ENCODE measurements at regions not wholly inside any gene's neighbourhood (a gene's known extent, or its start where the extent isn't known, plus 50 kb on each side); places are given as distances from the start of the nearest gene placed in this dataset.

- H3K27me3 Mint-ChIP-seq, result no peaks in the 10 kb centered on the region
- no peaks in the 10 kb centered on the region for H3K36me3 Mint-ChIP-seq
- Histone ChIP-seq H3K36me3 (ENCODE audit: control insufficient read depth, insufficient read depth, low read length) (no peaks in the 10 kb centered on the region), H3K4me1 (ENCODE audit: control insufficient read depth, insufficient read depth, low read length, poor library complexity, severe bottlenecking) (no peaks in the 10 kb centered on the region), H3K9me3 (ENCODE audit: control insufficient read depth in 2 of 2, low read length in 2 of 2) (no peaks in the 10 kb centered on the region), H3K27me3 (ENCODE audit: control insufficient read depth, insufficient read depth, low read length) (no peaks in the 10 kb centered on the region), H3K27ac (ENCODE audit: insufficient read depth, low read length, poor library complexity, severe bottlenecking) (no peak overlapping the region), H3K4me3 (ENCODE audit: low read depth, low read length) (no peak overlapping the region)
- H3K4me1 Mint-ChIP-seq, result no peaks in the 10 kb centered on the region
- ATAC-seq (ENCODE audit: low read depth in 2 of 2), result no peak
- H3K9me3 Mint-ChIP-seq, result peaks cover 0 to 5% (median 2%) of the 10 kb centered on the region in 7 donors
- no peak overlapping the region for H3K27ac Mint-ChIP-seq
- DNase-seq, result no peak
- no peak overlapping the region for H3K4me3 Mint-ChIP-seq
These were observed 317.6 kb upstream of the FERMT1 start for GRCh38 chr20:6440443-6440799.

- H3K4me1 ChIP-seq (ENCODE audit: control insufficient read depth, insufficient read depth, low read length, poor library complexity, severe bottlenecking), result no peaks in the 10 kb centered on the region
- no peaks in the 10 kb centered on the region for H3K9me3 ChIP-seq (ENCODE audit: control insufficient read depth in 2 of 2, low read length in 2 of 2)
- Mint-ChIP-seq H3K4me1 (no peaks in the 10 kb centered on the region), H3K9me3 (peaks cover 0 to 5% (median 2%) of the 10 kb centered on the region in 7 donors), H3K27ac (no peak overlapping the region), H3K27me3 (no peaks in the 10 kb centered on the region), H3K36me3 (no peaks in the 10 kb centered on the region), H3K4me3 (no peak overlapping the region)
- no peak for DNase-seq
- no peaks in the 10 kb centered on the region for H3K36me3 ChIP-seq (ENCODE audit: control insufficient read depth, insufficient read depth, low read length)
- no peak overlapping the region for H3K27ac ChIP-seq (ENCODE audit: insufficient read depth, low read length, poor library complexity, severe bottlenecking)
- H3K27me3 ChIP-seq (ENCODE audit: control insufficient read depth, insufficient read depth, low read length), result no peaks in the 10 kb centered on the region
- H3K4me3 ChIP-seq (ENCODE audit: low read depth, low read length), result no peak overlapping the region
- ATAC-seq (ENCODE audit: low read depth in 2 of 2), result no peak
These were observed 317.1 kb upstream of the FERMT1 start for GRCh38 chr20:6439737-6440442.

- no peak overlapping the region for H3K4me3 Mint-ChIP-seq
- ATAC-seq (ENCODE audit: low read depth in 2 of 2), result no peak
- Histone ChIP-seq H3K4me1 (ENCODE audit: control insufficient read depth, insufficient read depth, low read length, poor library complexity, severe bottlenecking) (no peaks in the 10 kb centered on the region), H3K9me3 (ENCODE audit: control insufficient read depth in 2 of 2, low read length in 2 of 2) (no peaks in the 10 kb centered on the region), H3K27me3 (ENCODE audit: control insufficient read depth, insufficient read depth, low read length) (no peaks in the 10 kb centered on the region), H3K27ac (ENCODE audit: insufficient read depth, low read length, poor library complexity, severe bottlenecking) (no peak overlapping the region), H3K4me3 (ENCODE audit: low read depth, low read length) (no peak overlapping the region), H3K36me3 (ENCODE audit: control insufficient read depth, insufficient read depth, low read length) (no peaks in the 10 kb centered on the region)
- no peaks in the 10 kb centered on the region for H3K36me3 Mint-ChIP-seq
- no peak for DNase-seq
- H3K27ac Mint-ChIP-seq, result no peak overlapping the region
- H3K4me1 Mint-ChIP-seq, result no peaks in the 10 kb centered on the region
- peaks cover 0 to 11% (median under 1%) of the 10 kb centered on the region in 7 donors for H3K9me3 Mint-ChIP-seq
- H3K27me3 Mint-ChIP-seq, result no peaks in the 10 kb centered on the region
These were observed 311.3 kb upstream of the FERMT1 start for GRCh38 chr20:6434131-6434530.

- Histone ChIP-seq H3K27me3 (ENCODE audit: control insufficient read depth, insufficient read depth, low read length) (no peaks in the 10 kb centered on the region), H3K4me1 (ENCODE audit: control insufficient read depth, insufficient read depth, low read length, poor library complexity, severe bottlenecking) (no peaks in the 10 kb centered on the region), H3K4me3 (ENCODE audit: low read depth, low read length) (no peak overlapping the region), H3K36me3 (ENCODE audit: control insufficient read depth, insufficient read depth, low read length) (no peaks in the 10 kb centered on the region), H3K27ac (ENCODE audit: insufficient read depth, low read length, poor library complexity, severe bottlenecking) (no peak overlapping the region), H3K9me3 (ENCODE audit: control insufficient read depth in 2 of 2, low read length in 2 of 2) (no peaks in the 10 kb centered on the region)
- Mint-ChIP-seq H3K27ac (no peak overlapping the region), H3K27me3 (no peaks in the 10 kb centered on the region), H3K36me3 (no peaks in the 10 kb centered on the region), H3K9me3 (peaks cover 0 to 19% (median 5%) of the 10 kb centered on the region in 7 donors), H3K4me3 (no peak overlapping the region), H3K4me1 (no peaks in the 10 kb centered on the region)
- ATAC-seq (ENCODE audit: low read depth in 2 of 2) (no peak), DNase-seq (no peak)
These were observed 307.6 kb upstream of the FERMT1 start for GRCh38 chr20:6430381-6430780.

GRCh38 chr20:6426287-6426891 lies 303.6 kb upstream of the FERMT1 start:
- H3K4me1 ChIP-seq (ENCODE audit: control insufficient read depth, insufficient read depth, low read length, poor library complexity, severe bottlenecking), result no peaks in the 10 kb centered on the region
- DNase-seq, result no peak
- Mint-ChIP-seq H3K4me1 (no peaks in the 10 kb centered on the region), H3K36me3 (no peaks in the 10 kb centered on the region), H3K4me3 (no peak overlapping the region), H3K27ac (no peak overlapping the region), H3K27me3 (no peaks in the 10 kb centered on the region), H3K9me3 (peaks cover 0 to 19% (median 5%) of the 10 kb centered on the region in 7 donors)
- no peaks in the 10 kb centered on the region for H3K27me3 ChIP-seq (ENCODE audit: control insufficient read depth, insufficient read depth, low read length)
- no peak overlapping the region for H3K4me3 ChIP-seq (ENCODE audit: low read depth, low read length)
- no peak for ATAC-seq (ENCODE audit: low read depth in 2 of 2)
- no peaks in the 10 kb centered on the region for H3K36me3 ChIP-seq (ENCODE audit: control insufficient read depth, insufficient read depth, low read length)
- no peak overlapping the region for H3K27ac ChIP-seq (ENCODE audit: insufficient read depth, low read length, poor library complexity, severe bottlenecking)
- no peaks in the 10 kb centered on the region for H3K9me3 ChIP-seq (ENCODE audit: control insufficient read depth in 2 of 2, low read length in 2 of 2)

- DNase-seq (no peak), ATAC-seq (ENCODE audit: low read depth in 2 of 2) (no peak)
These were observed 298.8 kb upstream of the FERMT1 start for GRCh38 chr20:6421321-6422248.

GRCh38 chr20:6420336-6420735 lies 297.5 kb upstream of the FERMT1 start:
- no peak overlapping the region for H3K4me3 ChIP-seq (ENCODE audit: low read depth, low read length)
- H3K9me3 ChIP-seq (ENCODE audit: control insufficient read depth in 2 of 2, low read length in 2 of 2), result no peaks in the 10 kb centered on the region
- no peaks in the 10 kb centered on the region for H3K27me3 ChIP-seq (ENCODE audit: control insufficient read depth, insufficient read depth, low read length)
- H3K4me1 ChIP-seq (ENCODE audit: control insufficient read depth, insufficient read depth, low read length, poor library complexity, severe bottlenecking), result no peaks in the 10 kb centered on the region
- no peak overlapping the region for H3K4me3 Mint-ChIP-seq
- ATAC-seq (ENCODE audit: low read depth in 2 of 2) (no peak), DNase-seq (no peak)
- no peaks in the 10 kb centered on the region for H3K36me3 ChIP-seq (ENCODE audit: control insufficient read depth, insufficient read depth, low read length)
- no peaks in the 10 kb centered on the region for H3K4me1 Mint-ChIP-seq
- H3K36me3 Mint-ChIP-seq, result no peaks in the 10 kb centered on the region
- H3K27ac Mint-ChIP-seq, result no peak overlapping the region
- H3K27ac ChIP-seq (ENCODE audit: insufficient read depth, low read length, poor library complexity, severe bottlenecking), result no peak overlapping the region
- H3K9me3 Mint-ChIP-seq, result peaks cover 0 to 2% (median 0%) of the 10 kb centered on the region in 7 donors
- H3K27me3 Mint-ChIP-seq, result no peaks in the 10 kb centered on the region

More at GRCh38 chr20:6421321-6422248, 298.8 kb upstream of the FERMT1 start:
- H3K4me1 Mint-ChIP-seq, result no peaks in the 10 kb centered on the region
- H3K27ac ChIP-seq (ENCODE audit: insufficient read depth, low read length, poor library complexity, severe bottlenecking), result no peak overlapping the region
- no peaks in the 10 kb centered on the region for H3K36me3 Mint-ChIP-seq
- no peaks in the 10 kb centered on the region for H3K27me3 ChIP-seq (ENCODE audit: control insufficient read depth, insufficient read depth, low read length)
- H3K36me3 ChIP-seq (ENCODE audit: control insufficient read depth, insufficient read depth, low read length), result no peaks in the 10 kb centered on the region
- no peak overlapping the region for H3K27ac Mint-ChIP-seq
- no peak overlapping the region for H3K4me3 ChIP-seq (ENCODE audit: low read depth, low read length)
- H3K27me3 Mint-ChIP-seq, result no peaks in the 10 kb centered on the region
- no peaks in the 10 kb centered on the region for H3K9me3 ChIP-seq (ENCODE audit: control insufficient read depth in 2 of 2, low read length in 2 of 2)
- no peak overlapping the region for H3K4me3 Mint-ChIP-seq
- H3K9me3 Mint-ChIP-seq, result peaks cover 0 to 3% (median 2%) of the 10 kb centered on the region in 7 donors
- no peaks in the 10 kb centered on the region for H3K4me1 ChIP-seq (ENCODE audit: control insufficient read depth, insufficient read depth, low read length, poor library complexity, severe bottlenecking)
